ENCODE measurements at regions not wholly inside any gene's neighbourhood (a gene's known extent, or its start where the extent isn't known, plus 50 kb on each side); places are given as distances from the start of the nearest gene placed in this dataset.

GRCh38 chr4:14719053-14719452 lies 283.2 kb upstream of the CPEB2 start:
- Histone ChIP-seq H3K23me2 (ENCODE audit: low read depth, low read length) (no peaks in the 10 kb centered on the region), H3K56ac (replicated peaks; ENCODE audit: insufficient read length, low read depth, low read length) (no peak overlapping the region), H2BK12ac (ENCODE audit: low read depth, low read length) (no peak overlapping the region), H4K91ac (replicated peaks; ENCODE audit: insufficient read length, low read length) (no peak overlapping the region), H3K4ac (replicated peaks; ENCODE audit: insufficient read length, low read depth, low read length) (no peak overlapping the region), H3K9ac (replicated peaks in 1 of 4; ENCODE audit: extremely low read depth in 1 of 4, low read depth in 3 of 4, low read length in 3 of 4) (no peak overlapping the region), H3K36me3 (ENCODE audit: control insufficient read depth in 2 of 4, insufficient read depth in 4 of 4, low read length in 3 of 4) (no peaks in the 10 kb centered on the region), H3K18ac (ENCODE audit: extremely low read depth, low read length) (no peak overlapping the region), H3K27me3 (replicated peaks in 1 of 4; ENCODE audit: control insufficient read depth in 3 of 4, extremely low read depth in 1 of 4, insufficient read depth in 3 of 4, low read length in 3 of 4) (no peaks in the 10 kb centered on the region), H3K9me3 (ENCODE audit: insufficient read depth in 2 of 2, low read depth in 1 of 2, low read length in 1 of 2) (no peaks in the 10 kb centered on the region), H4K8ac (ENCODE audit: extremely low read depth, insufficient read depth, low read length) (no peak overlapping the region), H4K20me1 (replicated peaks in 1 of 2; ENCODE audit: control insufficient read depth in 1 of 2, insufficient read depth in 2 of 2, low read length in 2 of 2) (no peaks in the 10 kb centered on the region), H3K4me1 (replicated peaks in 1 of 4; ENCODE audit: control insufficient read depth in 3 of 4, insufficient read depth in 4 of 4, low read length in 3 of 4) (no peaks in the 10 kb centered on the region), H3K23ac (ENCODE audit: insufficient read length) (no peak overlapping the region), H3K4me3 (ENCODE audit: extremely low read depth in 1 of 4, insufficient read depth in 2 of 4, low read depth in 3 of 4, low read length in 4 of 4) (no peak overlapping the region), H3K4me2 (ENCODE audit: insufficient read depth in 1 of 2, low read depth in 2 of 2, low read length in 2 of 2) (no peak overlapping the region), H3K79me2 (ENCODE audit: control insufficient read depth in 1 of 2, insufficient read depth in 2 of 2, low read length in 2 of 2) (no peaks in the 10 kb centered on the region), H2BK5ac (ENCODE audit: low read depth, low read length) (no peak overlapping the region), H3K14ac (ENCODE audit: insufficient read length) (no peak overlapping the region), H2BK120ac (replicated peaks; ENCODE audit: low read depth, low read length) (no peak overlapping the region), H2BK20ac (ENCODE audit: low read length) (no peak overlapping the region), H2AFZ (ENCODE audit: low read length) (no peak overlapping the region), H2BK15ac (ENCODE audit: low read length) (no peak overlapping the region), H3K27ac (ENCODE audit: low read depth, low read length) (no peak overlapping the region), H4K5ac (ENCODE audit: insufficient read length, low read depth, low read length) (no peak overlapping the region), H2AK5ac (ENCODE audit: low read depth, low read length) (no peak overlapping the region), H3K79me1 (ENCODE audit: low read depth, low read length) (no peaks in the 10 kb centered on the region)
- ChIA-PET POLR2A (ENCODE audit: partially characterized antibody) (no interaction called here), CTCF (ENCODE audit: partially characterized antibody) (no interaction called here)
- TF ChIP-seq MAFK (IDR thresholded peaks at IDR 0.05; ENCODE audit: low read depth, low read length), result no peak
- no peak for TF ChIP-seq CBX8 (IDR thresholded peaks at IDR 0.05; ENCODE audit: borderline replicate concordance, low read depth, low read length)
- TF ChIP-seq PHF8 (conservative IDR thresholded peaks at IDR 0.05; ENCODE audit: low read depth, low read length), result no peak
- FAIRE-seq (no peak), DNase-seq (ENCODE audit: low read depth in 1 of 2, low spot score in 2 of 2) (no peak)
- WGBS, 2 experiments (ENCODE audit: extremely low coverage in 1 of 2, insufficient coverage in 1 of 2, insufficient read length in 1 of 2, insufficient replicate concordance in 2 of 2, low coverage in 1 of 2, low lambda C conversion rate in 2 of 2, missing lambda C conversion rate in 1 of 2), result 89% methylated on average over 3 of the region's 3 CpGs; no CpG with 5 or more reads in 1 of the 2 experiments

Measured in H1 (cell line).